ENCODE measurements at regions not wholly inside any gene's neighbourhood (a gene's known extent, or its start where the extent isn't known, plus 50 kb on each side); places are given as distances from the start of the nearest gene placed in this dataset.

DNA sequence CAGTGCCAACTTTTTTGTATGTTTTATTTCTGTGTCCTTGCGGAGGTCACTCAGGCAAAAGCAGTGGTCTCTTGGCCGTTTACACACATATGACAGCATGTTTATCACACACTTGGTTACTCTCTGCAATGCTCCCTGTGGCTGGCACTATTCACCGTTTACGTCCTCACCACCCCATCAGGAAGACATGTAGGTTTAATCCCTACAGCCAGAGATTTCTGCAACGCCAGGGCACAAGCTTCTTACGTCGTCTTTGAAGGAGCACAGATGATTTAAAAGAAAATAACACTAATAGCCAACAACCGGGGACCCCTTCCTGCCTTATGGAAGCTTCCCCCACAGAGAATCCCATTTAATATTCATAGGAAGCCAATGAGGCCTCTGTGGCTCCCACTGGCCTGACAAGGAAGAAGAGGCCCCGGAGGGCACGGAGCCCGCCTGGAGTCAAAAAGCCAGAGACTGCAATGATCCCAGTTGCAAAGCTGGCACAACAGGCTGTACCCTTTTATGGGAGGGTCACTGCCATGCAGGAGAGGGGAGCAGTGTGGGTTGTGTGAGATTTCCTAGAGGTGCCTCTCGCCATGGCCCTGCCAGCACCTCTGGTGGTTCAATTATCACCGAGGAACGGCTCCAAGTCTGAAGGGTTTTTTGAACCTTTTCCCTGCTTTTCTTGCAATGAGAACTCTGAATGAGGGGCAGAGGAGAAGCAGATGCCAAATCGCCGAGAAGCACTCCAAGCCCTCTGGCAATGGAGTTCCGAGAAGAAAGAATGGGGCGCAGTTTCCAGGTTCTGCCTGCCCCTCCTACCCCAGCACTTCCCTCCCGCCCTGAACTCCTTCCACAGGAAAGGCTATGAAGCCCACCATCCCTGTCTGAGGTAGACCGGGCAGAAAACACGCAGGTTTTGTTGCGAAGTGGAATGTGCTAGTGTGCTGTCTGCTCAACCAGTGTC lies 96.2 kb downstream of the THBS2 start:
- peaks cover 71% of the 10 kb centered on the region for H3K27me3 Mint-ChIP-seq
- H3K4me3 Mint-ChIP-seq: no peak overlapping the region
- no peaks in the 10 kb centered on the region for H3K4me1 Mint-ChIP-seq
- H3K27ac Mint-ChIP-seq (ENCODE audit: low read depth): no peak overlapping the region
- H3K36me3 Mint-ChIP-seq (ENCODE audit: insufficient read depth): no peaks in the 10 kb centered on the region
- no peaks in the 10 kb centered on the region for H3K9me3 Mint-ChIP-seq
- DNase-seq (ENCODE audit: low spot score in 2 of 2) (no peak), ATAC-seq (replicated peaks; ENCODE audit: extremely low read depth, poor library complexity, severe bottlenecking) (no peak)

DNA sequence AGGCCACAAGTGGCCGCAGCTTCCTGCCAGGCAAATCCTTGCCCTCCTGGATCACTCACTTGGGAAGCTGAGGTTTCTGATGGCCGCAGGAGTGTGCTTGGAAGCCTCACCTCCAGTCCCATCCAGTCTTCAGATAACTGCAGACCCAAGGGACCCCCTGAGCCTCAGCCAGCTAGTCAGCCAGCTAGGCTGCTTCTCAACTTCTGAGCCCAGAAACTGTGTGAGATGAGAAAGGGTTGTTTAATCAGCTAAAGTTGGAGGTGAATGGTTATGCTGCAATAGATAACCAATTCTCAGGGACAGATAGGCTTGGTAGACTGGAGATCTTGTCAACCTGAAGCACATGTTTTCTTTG lies 96.9 kb downstream of the THBS2 start:
- H3K27me3 Mint-ChIP-seq: peaks cover 64% of the 10 kb centered on the region
- H3K36me3 Mint-ChIP-seq (ENCODE audit: insufficient read depth): no peaks in the 10 kb centered on the region
- ATAC-seq (replicated peaks; ENCODE audit: extremely low read depth, poor library complexity, severe bottlenecking): no peak
- no peak for DNase-seq (ENCODE audit: low spot score in 2 of 2)
- no peak overlapping the region for H3K27ac Mint-ChIP-seq (ENCODE audit: low read depth)
- no peak overlapping the region for H3K4me3 Mint-ChIP-seq
- no peaks in the 10 kb centered on the region for H3K9me3 Mint-ChIP-seq
- H3K4me1 Mint-ChIP-seq: no peaks in the 10 kb centered on the region

DNA sequence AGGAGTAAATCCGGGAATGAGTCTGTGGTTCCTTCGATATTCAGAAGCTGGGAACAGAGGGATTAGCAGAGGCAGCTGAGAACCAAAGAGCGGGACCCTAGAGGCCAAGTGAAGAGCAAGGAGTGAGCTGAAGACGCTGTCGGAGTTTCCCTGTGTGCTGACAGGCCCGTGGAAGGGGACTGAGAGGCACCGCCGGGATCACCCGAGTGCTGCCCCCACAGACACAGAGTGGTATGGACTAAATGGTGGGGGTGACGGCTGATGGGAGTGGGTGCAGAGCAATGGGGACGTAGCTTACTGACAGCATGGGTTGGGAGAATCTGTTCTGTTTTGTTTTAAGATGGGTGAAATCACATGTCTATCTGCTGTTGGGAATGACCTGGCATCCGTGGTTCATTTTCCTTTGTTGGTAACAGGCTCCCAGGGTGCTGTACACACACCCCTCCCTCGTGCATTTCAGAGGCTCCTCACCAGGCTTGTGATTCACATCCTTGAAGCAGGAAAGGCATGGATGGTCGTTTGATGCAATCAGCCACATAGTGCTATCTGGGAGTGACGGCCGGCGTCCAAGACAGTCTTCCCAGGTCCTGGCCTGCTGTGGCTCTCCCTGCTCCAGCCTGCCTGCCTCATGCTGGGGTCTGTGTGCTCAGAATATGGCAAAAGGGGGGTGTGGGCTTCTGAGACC lies 97.4 kb downstream of the THBS2 start:
- DNase-seq (ENCODE audit: low spot score in 2 of 2) (no peak), ATAC-seq (replicated peaks; ENCODE audit: extremely low read depth, poor library complexity, severe bottlenecking) (no peak)
- Mint-ChIP-seq H3K36me3 (ENCODE audit: insufficient read depth) (no peaks in the 10 kb centered on the region), H3K9me3 (no peaks in the 10 kb centered on the region), H3K4me1 (no peaks in the 10 kb centered on the region), H3K27me3 (peaks cover 58% of the 10 kb centered on the region), H3K4me3 (no peak overlapping the region), H3K27ac (ENCODE audit: low read depth) (no peak overlapping the region)

DNA sequence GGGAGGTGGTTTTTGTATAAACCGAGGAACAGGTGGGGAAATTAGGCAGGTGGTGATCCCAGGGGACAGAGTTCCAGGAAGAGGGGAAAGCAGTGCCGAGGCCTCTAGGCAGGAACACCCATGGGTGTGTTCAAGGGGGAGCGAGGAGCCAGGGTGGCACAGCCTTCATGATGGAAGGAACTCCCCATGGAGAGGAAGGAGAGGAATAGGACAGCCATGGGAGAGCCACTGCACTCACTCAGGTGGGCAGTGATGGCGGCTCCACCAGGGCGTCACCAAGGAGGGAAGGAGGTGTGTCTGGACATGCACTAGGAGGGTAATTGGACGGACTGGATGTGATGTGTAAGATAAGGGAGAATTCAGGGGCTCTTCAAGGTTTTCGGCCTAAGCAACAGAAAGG lies 98.2 kb downstream of the THBS2 start:
- Mint-ChIP-seq H3K4me1 (no peaks in the 10 kb centered on the region), H3K27me3 (peaks cover 54% of the 10 kb centered on the region), H3K4me3 (no peak overlapping the region), H3K36me3 (ENCODE audit: insufficient read depth) (no peaks in the 10 kb centered on the region), H3K9me3 (no peaks in the 10 kb centered on the region), H3K27ac (ENCODE audit: low read depth) (no peak overlapping the region)
- DNase-seq (ENCODE audit: low spot score in 2 of 2) (no peak), ATAC-seq (replicated peaks; ENCODE audit: extremely low read depth, poor library complexity, severe bottlenecking) (no peak)

DNA sequence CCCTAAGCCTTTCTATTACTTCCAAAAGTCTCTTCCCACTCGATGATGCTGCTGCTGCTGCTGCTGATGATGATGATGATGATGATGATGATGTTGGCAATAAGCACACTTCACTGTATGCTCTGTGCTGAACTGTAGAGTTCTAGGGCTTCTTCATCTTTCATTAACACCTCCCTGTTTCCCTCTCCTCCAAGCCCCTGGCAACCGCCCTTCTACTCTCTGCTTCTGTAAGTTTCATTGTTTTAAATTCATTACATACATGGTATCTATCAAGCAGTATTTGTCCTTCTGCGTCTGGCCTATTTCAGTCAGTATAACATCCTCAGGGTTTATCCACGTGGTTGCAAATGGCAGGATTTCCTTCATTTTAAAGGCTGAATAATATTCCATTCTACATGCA lies 100.2 kb downstream of the THBS2 start:
- H3K36me3 Mint-ChIP-seq (ENCODE audit: insufficient read depth): no peaks in the 10 kb centered on the region
- DNase-seq (ENCODE audit: low spot score in 2 of 2): no peak
- H3K4me3 Mint-ChIP-seq: no peak overlapping the region
- ATAC-seq (replicated peaks; ENCODE audit: extremely low read depth, poor library complexity, severe bottlenecking): no peak
- peaks cover 7% of the 10 kb centered on the region for H3K9me3 Mint-ChIP-seq
- no peak overlapping the region for H3K27ac Mint-ChIP-seq (ENCODE audit: low read depth)
- H3K4me1 Mint-ChIP-seq: no peaks in the 10 kb centered on the region
- peaks cover 45% of the 10 kb centered on the region for H3K27me3 Mint-ChIP-seq

DNA sequence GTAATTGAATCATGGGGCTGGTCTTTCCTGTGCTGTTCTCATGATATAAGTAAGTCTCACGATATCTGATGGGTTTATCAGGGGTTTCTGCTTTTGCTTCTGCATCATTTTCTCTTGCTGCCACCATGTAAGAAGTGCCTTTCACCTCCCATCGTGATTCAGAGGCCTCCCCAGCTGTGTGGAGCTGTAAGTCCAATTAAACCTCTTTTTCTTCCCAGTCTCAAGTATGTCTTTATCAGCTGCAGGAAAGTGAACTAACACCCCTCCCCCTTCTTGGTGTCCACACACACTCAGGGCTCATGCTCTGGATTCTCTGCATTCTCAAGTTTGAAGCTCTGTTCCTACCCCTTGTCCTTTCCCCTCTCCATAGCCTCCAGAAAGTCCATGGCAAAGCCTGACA lies 107.1 kb downstream of the THBS2 start:
- no peak for ATAC-seq (replicated peaks; ENCODE audit: extremely low read depth, poor library complexity, severe bottlenecking)
- peaks cover 7% of the 10 kb centered on the region for H3K9me3 Mint-ChIP-seq

DNA sequence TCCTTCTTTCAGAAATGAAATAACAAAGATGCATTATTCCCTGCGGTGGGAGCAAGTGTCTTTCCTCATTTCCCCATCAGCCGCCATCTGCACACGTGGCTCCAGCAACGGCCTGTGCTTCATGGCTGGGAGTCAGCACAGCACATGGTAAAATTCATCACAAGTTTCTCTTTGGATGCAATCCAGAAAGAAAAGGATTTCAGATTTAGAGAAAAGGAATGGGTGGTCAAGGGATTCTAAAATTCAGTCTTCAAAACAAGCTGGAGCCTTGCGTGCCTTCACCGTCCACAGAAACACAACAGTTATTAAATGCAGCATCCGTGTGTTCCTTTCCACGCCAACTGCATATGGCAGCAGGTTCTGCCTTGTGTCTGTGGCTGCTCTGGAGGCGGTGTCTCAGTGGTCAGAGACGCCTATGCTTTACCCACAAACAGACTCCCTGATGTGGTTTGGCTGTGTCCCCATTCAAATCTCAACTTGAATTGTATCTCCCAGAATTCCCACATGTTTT lies 107.6 kb downstream of the THBS2 start:
- no peak overlapping the region for H3K27ac Mint-ChIP-seq (ENCODE audit: low read depth)
- H3K4me3 Mint-ChIP-seq: no peak overlapping the region
- no peaks in the 10 kb centered on the region for H3K4me1 Mint-ChIP-seq
- H3K27me3 Mint-ChIP-seq: peaks cover 38% of the 10 kb centered on the region
- ATAC-seq (replicated peaks; ENCODE audit: extremely low read depth, poor library complexity, severe bottlenecking) (no peak), DNase-seq (ENCODE audit: low spot score in 2 of 2) (no peak)
- peaks cover 7% of the 10 kb centered on the region for H3K9me3 Mint-ChIP-seq
- H3K36me3 Mint-ChIP-seq (ENCODE audit: insufficient read depth): no peaks in the 10 kb centered on the region

More for the DNA sequence above, 107.1 kb downstream of the THBS2 start:
- H3K27ac Mint-ChIP-seq (ENCODE audit: low read depth): no peak overlapping the region
- H3K4me1 Mint-ChIP-seq: no peaks in the 10 kb centered on the region
- no peak for DNase-seq (ENCODE audit: low spot score in 2 of 2)
- peaks cover 38% of the 10 kb centered on the region for H3K27me3 Mint-ChIP-seq
- H3K36me3 Mint-ChIP-seq (ENCODE audit: insufficient read depth): no peaks in the 10 kb centered on the region
- no peak overlapping the region for H3K4me3 Mint-ChIP-seq

DNA sequence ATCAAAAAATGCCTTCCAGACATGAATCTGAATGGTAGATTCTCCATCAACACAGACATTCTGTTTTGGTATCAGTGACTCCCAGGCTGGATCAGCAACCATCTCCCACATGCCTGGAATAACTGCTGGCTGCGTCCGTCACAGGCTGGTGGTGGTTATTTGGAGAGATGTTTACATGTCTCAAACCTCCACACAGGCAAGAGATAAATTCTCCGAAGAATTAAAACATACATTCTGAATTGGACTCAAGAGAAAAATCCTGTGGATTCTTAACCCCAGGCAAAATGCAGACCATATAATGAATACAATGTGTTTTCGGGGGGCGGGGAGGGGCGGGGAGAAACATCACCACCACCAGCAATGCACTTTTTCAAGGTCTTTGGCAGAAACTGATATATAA lies 108.2 kb downstream of the THBS2 start:
- H3K4me1 Mint-ChIP-seq: no peaks in the 10 kb centered on the region
- peaks cover 38% of the 10 kb centered on the region for H3K27me3 Mint-ChIP-seq
- H3K9me3 Mint-ChIP-seq: peaks cover 7% of the 10 kb centered on the region
- ATAC-seq (replicated peaks; ENCODE audit: extremely low read depth, poor library complexity, severe bottlenecking) (no peak), DNase-seq (ENCODE audit: low spot score in 2 of 2) (no peak)
- no peaks in the 10 kb centered on the region for H3K36me3 Mint-ChIP-seq (ENCODE audit: insufficient read depth)
- no peak overlapping the region for H3K27ac Mint-ChIP-seq (ENCODE audit: low read depth)
- no peak overlapping the region for H3K4me3 Mint-ChIP-seq

DNA sequence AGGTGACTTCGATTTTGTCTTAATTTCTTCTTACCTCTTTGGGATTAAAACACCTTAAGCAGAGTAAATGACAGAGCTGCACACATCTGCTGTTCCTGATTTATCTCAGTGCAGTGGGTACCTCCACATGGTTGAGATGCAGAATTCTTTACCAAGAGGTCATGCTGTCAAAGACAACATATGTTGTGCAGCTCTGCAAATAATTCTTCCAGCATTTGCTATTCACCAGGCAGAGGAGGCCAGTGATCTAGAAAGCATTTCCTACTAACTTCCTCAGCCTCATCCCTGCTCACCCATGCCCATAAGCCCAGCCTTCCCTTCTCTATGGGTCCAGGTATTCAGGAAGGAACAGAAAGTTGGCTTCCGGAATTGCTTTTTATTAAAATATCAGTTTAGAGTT lies 109.3 kb downstream of the THBS2 start:
- H3K27me3 Mint-ChIP-seq: peaks cover 38% of the 10 kb centered on the region
- H3K9me3 Mint-ChIP-seq: no peaks in the 10 kb centered on the region
- no peak overlapping the region for H3K4me3 Mint-ChIP-seq
- DNase-seq (ENCODE audit: low spot score in 2 of 2): no peak
- no peak for ATAC-seq (replicated peaks; ENCODE audit: extremely low read depth, poor library complexity, severe bottlenecking)
- H3K36me3 Mint-ChIP-seq (ENCODE audit: insufficient read depth): no peaks in the 10 kb centered on the region
- H3K4me1 Mint-ChIP-seq: no peaks in the 10 kb centered on the region
- no peak overlapping the region for H3K27ac Mint-ChIP-seq (ENCODE audit: low read depth)

DNA sequence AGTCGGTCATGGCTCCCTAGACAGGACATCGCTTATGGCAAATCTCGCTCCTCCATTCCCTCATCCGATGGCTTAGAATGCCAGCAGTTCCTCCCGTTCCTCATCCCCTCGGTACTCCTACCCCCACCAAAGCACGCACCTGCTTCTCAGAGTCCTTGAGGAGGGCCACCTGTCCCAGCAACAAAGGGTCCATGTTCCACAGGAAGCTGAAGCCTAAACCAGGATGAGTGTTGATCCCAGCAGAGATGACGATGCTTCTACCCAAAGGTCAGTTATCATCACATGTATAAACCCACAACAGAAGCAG lies 111.2 kb downstream of the THBS2 start:
- Mint-ChIP-seq H3K27me3 (peaks cover 33% of the 10 kb centered on the region), H3K36me3 (ENCODE audit: insufficient read depth) (no peaks in the 10 kb centered on the region), H3K27ac (ENCODE audit: low read depth) (no peak overlapping the region), H3K4me1 (no peaks in the 10 kb centered on the region), H3K9me3 (no peaks in the 10 kb centered on the region), H3K4me3 (no peak overlapping the region)
- no peak for DNase-seq (ENCODE audit: low spot score in 2 of 2)
- ATAC-seq (replicated peaks; ENCODE audit: extremely low read depth, poor library complexity, severe bottlenecking): no peak

DNA sequence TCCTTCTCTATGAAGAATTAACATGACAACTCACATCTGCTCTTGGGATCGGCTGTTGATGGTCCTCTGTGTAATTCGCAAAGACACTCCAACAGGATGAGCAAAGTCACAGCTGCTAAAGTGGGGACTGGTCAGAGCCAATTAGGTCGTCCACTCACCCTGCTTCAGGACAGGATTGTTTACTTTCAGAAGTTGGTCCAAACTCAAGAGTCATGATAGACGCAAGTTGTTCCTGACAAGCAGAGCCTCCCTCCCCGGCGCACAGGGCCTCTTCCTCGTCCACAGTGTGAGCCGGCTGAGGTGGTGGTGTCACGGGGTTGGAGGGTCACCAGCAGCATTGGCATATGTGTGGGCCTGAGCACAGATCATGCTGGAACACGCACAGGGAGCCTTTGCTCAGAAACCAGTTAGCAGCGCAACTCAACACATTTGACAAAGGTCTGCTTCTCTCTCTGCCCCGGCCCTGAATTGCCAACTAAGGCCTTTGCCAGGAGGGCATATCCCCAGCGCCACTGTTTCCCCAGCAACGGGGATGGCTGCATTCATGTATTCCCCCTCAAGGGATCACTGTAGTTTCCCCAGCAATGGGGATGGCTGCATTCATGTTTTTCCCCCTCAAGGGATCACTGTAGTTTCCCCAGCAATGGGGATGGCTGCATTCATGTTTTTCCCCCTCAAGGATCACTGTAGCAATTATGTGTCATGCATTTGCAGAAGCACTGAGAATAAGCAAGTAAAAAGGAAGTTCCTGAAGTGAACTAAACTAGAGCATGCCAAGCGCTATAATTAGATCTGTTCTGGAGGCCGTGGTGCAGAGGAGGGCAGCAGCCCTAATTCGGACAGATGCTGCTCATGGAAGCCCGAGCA lies 111.7 kb downstream of the THBS2 start:
- DNase-seq (ENCODE audit: low spot score in 2 of 2) (no peak), ATAC-seq (replicated peaks; ENCODE audit: extremely low read depth, poor library complexity, severe bottlenecking) (no peak)
- H3K9me3 Mint-ChIP-seq: no peaks in the 10 kb centered on the region
- H3K27me3 Mint-ChIP-seq: peaks cover 27% of the 10 kb centered on the region
- H3K36me3 Mint-ChIP-seq (ENCODE audit: insufficient read depth): no peaks in the 10 kb centered on the region
- no peak overlapping the region for H3K27ac Mint-ChIP-seq (ENCODE audit: low read depth)
- no peaks in the 10 kb centered on the region for H3K4me1 Mint-ChIP-seq
- H3K4me3 Mint-ChIP-seq: no peak overlapping the region

DNA sequence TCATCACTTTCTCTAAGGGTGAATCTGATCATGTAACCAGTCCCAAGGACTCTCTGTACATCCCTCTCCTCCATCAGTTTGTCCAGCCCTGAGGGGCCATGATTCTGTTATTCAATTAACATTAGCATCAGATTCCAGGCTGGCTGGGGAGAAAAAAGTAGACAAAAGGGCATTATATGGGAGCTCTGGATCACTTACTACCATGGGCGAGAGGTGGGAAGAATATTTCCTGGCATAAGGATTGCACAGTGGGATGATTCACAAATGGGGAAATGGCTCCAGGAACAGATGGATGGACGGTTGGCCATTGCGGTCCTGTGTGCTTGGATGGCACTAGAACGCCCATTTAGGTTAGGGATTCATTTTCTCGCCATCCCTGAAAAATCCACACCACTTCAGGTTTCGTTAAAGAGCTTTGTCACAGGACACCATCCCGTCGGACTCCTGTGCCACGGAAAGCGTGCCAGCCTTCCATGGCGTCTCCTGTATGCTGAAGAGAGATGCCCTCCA lies 112.6 kb downstream of the THBS2 start:
- no peaks in the 10 kb centered on the region for H3K9me3 Mint-ChIP-seq
- no peak for DNase-seq (ENCODE audit: low spot score in 2 of 2)
- no peaks in the 10 kb centered on the region for H3K36me3 Mint-ChIP-seq (ENCODE audit: insufficient read depth)
- no peak overlapping the region for H3K4me3 Mint-ChIP-seq
- no peak for ATAC-seq (replicated peaks; ENCODE audit: extremely low read depth, poor library complexity, severe bottlenecking)
- no peak overlapping the region for H3K27ac Mint-ChIP-seq (ENCODE audit: low read depth)
- H3K4me1 Mint-ChIP-seq: no peaks in the 10 kb centered on the region
- H3K27me3 Mint-ChIP-seq: peaks cover 25% of the 10 kb centered on the region

Data from central memory CD8-positive, alpha-beta T cell (primary cell).